ENCODE measurements at regions not wholly inside any gene's neighbourhood (a gene's known extent, or its start where the extent isn't known, plus 50 kb on each side); places are given as distances from the start of the nearest gene placed in this dataset.
"Not testable (repeated sequence)": the region's sequence is repeated elsewhere in the genome, so short reads cannot be mapped to it uniquely, and the experiment has no call there.

DNA sequence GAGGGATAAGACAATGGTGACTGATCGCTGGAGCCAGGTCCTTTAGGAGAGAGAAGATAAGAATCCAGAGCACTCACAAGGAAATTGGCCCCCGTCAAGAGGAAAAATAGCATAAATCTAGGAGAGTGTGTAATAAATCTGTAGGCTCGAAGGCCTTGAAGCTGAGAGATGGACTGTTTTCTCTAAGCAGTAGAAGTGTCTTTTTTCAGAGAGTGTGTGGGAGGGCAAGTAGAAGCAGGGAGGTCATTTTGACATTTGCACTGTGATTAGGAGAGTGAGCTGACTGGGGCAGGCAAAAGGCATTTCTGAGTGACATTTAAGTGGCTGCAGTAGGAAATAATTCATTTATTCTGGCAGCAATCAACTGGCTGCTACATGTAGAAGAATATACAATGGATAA lies 78.0 kb upstream of the DDHD1 start:
- TF ChIP-seq, protein P1, sequence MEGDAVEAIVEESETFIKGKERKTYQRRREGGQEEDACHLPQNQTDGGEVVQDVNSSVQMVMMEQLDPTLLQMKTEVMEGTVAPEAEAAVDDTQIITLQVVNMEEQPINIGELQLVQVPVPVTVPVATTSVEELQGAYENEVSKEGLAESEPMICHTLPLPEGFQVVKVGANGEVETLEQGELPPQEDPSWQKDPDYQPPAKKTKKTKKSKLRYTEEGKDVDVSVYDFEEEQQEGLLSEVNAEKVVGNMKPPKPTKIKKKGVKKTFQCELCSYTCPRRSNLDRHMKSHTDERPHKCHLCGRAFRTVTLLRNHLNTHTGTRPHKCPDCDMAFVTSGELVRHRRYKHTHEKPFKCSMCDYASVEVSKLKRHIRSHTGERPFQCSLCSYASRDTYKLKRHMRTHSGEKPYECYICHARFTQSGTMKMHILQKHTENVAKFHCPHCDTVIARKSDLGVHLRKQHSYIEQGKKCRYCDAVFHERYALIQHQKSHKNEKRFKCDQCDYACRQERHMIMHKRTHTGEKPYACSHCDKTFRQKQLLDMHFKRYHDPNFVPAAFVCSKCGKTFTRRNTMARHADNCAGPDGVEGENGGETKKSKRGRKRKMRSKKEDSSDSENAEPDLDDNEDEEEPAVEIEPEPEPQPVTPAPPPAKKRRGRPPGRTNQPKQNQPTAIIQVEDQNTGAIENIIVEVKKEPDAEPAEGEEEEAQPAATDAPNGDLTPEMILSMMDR (conservative IDR thresholded peaks at IDR 0.05; ENCODE audit: low read depth, low read length): no peak
- no peak for DNase-seq (ENCODE audit: low read depth)
- H3K4me3 ChIP-seq (ENCODE audit: low read length): no peak overlapping the region

DNA sequence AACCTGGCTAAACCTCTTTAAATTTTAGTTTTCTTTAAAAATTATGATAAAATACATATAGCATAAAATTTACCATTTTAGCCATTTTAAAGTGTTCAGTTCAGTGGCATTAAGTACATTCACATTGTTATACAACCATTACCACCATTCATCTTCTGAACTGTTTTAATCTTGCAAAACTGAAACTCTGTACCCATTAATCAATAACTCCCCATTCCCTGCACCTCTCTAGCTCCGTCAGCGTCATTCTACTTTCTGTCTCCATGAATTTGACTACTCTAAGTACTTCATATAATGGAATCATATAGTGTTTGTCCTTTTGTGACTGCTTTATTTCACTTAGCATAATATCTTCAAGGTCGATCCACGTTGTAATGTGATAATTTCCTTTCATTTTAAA lies 75.8 kb upstream of the DDHD1 start:
- no peak overlapping the region for H3K4me3 ChIP-seq (ENCODE audit: low read length)
- TF ChIP-seq, protein P1 (conservative IDR thresholded peaks at IDR 0.05; ENCODE audit: low read depth, low read length): no peak
- DNase-seq (ENCODE audit: low read depth): no peak

DNA sequence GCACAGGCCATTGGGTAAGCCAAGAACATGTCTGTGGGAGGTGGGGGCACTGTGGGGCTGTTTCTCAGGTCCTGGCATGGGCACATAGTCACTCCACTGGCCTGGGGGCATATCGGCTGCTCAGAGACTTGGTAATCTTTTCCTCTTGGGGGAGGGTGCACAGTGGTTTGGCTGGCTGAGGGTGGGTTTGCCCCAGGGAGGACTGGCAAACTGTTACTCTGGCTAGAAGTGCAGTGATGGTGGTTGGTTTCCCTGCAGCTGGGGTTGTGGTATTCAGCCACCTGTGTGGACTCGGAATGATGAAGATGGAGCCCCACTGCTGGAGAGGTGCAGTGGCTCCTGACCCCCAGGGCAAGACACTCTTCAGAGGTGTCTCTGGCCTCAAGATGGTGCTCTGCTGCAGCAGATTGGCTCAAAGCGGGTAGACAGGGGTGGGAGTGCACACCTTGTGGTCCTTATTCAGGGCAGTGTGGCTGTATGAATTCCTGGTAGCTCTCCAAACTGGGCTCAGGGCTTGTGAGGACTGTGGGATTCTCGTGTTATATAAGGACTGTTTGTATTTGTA lies 74.1 kb upstream of the DDHD1 start:
- no peak for DNase-seq (ENCODE audit: low read depth)
- no peak overlapping the region for H3K4me3 ChIP-seq (ENCODE audit: low read length)
- TF ChIP-seq, protein P1 (conservative IDR thresholded peaks at IDR 0.05; ENCODE audit: low read depth, low read length): no peak

DNA sequence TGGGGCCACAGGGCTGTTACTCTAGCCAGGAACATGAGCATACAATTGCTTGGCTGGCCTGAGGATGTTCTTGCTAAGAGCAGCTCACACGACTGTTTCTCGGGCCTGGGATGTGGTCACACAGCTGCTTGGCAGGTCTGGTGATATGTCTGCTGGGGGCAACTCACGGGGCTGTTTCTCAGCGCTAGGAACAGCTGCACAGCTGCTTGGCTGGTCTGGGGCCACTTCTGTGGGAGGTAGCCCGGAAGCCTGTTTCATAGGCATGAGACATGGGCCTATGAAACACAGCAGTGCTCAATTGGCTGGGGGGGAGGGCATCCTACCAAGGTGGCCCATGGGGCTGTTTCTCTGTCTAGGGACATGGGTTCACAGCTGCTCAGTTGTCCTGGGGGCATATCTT lies 73.4 kb upstream of the DDHD1 start:
- TF ChIP-seq, protein P1 (conservative IDR thresholded peaks at IDR 0.05; ENCODE audit: low read depth, low read length): no peak
- no peak overlapping the region for H3K4me3 ChIP-seq (ENCODE audit: low read length)

DNA sequence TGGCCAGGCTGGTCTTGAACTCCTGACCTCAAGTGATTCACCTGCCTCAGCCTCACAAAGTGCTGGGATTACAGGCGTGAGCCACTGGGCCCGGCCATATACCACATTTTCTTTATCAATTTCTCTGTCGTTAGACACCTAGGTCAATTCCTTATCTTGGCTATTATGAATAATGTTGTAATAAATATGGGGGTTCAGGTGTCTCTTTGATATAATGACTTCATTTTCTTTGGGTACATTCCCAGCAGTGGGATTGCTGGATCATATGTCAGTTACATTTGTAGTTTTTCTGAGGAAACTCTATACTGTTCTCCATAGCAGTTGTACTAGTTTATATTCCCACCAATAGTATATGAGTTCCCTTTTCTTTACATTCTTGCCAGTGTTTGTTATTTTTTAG lies 67.8 kb upstream of the DDHD1 start:
- no peak for DNase-seq (ENCODE audit: low read depth)
- TF ChIP-seq, protein P1 (conservative IDR thresholded peaks at IDR 0.05; ENCODE audit: low read depth, low read length): no peak
- no peak overlapping the region for H3K4me3 ChIP-seq (ENCODE audit: low read length)

More for the DNA sequence above, 73.4 kb upstream of the DDHD1 start:
- DNase-seq (ENCODE audit: low read depth): no peak

DNA sequence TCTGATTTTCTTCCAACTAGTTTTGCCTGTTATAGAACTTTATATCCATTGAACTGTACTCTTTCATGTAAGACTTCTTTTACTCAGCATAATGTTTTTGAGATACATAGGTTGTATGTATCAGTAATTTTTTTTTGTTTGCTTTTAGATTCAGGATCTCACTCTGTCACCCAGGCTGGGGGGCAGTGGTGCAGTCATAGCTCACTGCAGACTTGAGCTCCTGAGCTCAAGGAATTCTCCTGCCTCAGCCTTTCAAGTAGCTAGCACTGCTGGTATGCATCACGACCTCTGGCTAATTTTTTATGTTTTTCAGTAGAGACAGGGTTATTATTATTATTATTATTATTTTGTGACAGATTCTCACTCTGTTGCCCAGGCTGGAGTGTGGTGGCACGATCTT lies 65.0 kb upstream of the DDHD1 start:
- TF ChIP-seq, protein P1 (conservative IDR thresholded peaks at IDR 0.05; ENCODE audit: low read depth, low read length): no peak
- no peak for DNase-seq (ENCODE audit: low read depth)
- peak overlapping the region; percentile 53 for H3K4me3 ChIP-seq (ENCODE audit: low read length)

DNA sequence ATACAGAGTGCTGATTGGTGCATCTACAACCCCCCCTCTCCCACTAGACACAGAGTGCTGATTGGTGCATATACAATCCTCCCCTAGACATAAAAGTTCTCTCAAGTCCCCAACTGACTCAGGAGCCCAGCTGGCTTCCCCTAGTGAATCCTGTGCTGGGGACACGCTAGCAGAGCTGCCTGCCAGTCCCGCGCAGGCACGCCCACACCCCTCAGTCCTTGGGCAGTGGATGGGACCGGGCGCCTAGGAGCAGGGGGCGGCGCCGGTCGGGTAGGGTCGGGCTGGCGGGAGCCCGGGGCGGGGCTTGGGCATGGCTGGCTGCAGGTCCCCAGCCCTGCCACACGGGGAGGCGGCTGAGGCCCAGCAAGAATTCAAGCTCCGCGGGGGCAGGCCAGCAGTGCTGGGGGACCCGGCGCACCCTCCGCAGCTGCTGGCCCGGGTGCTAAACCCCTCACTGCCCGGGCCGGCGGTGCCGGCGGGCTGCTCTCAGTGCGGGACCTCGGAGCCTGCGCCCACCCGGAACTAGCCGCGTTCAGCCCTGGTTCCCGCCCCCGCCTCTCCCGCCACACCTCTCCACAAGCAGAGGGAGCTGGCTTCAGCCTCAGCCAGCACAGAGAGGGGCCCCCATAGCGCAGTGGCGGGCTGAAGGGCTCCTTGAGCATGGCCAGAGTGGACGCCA lies 64.3 kb upstream of the DDHD1 start:
- peak; percentile 25 for DNase-seq (ENCODE audit: low read depth)
- peak overlapping the region; percentile 53 for H3K4me3 ChIP-seq (ENCODE audit: low read length)
- TF ChIP-seq, protein P1 (conservative IDR thresholded peaks at IDR 0.05; ENCODE audit: low read depth, low read length): no peak

DNA sequence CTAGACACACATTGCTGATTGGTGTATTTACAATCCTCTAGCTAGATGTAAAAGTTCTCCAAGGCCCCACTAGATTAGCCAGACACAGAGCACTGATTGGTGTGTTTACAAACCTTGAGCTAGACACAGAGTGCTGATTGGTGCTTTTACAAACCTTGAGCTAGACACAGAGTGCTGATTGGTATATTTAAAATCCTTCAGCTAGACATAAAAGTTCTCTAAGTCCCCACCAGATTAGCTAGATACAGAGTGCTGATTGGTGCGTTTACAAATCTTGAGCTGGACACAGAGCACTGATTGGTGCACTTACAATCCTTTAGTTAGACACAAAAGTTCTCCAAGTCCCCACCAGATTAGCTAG lies 63.8 kb upstream of the DDHD1 start:
- not testable (repeated sequence) for DNase-seq (ENCODE audit: low read depth)
- peak overlapping the region; percentile 53 for H3K4me3 ChIP-seq (ENCODE audit: low read length)

DNA sequence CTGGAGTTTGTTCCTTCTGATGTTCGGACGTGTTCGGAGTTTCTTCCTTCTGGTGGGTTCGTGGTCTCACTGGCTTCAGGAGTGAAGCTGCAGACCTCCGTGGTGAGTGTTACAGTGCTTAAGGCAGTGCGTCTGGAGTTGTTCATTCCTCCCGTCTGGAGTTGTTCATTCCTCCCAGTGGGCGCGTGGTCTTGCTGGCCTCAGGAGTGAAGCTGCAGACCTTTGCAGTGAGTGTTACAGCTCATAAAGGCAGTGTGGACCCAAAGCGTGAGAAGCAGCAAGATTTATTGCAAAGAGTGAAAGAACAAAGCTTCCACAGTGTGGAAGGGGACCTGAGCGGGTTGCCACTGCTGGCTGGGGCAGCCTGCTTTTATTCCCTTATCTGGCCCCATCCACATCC lies 63.4 kb upstream of the DDHD1 start:
- H3K4me3 ChIP-seq (ENCODE audit: low read length); DNase-seq (ENCODE audit: low read depth): not testable (repeated sequence)
